Midbrain (tissue), 1 donor: ENCODE measurements at regions not wholly inside any gene's neighbourhood (a gene's known extent, or its start where the extent isn't known, plus 50 kb on each side); places are given as distances from the start of the nearest gene placed in this dataset.

ENCODE experiments used
- DNase-seq: peaks from one replicate; lab custom pipeline; 2025; lab: John Stamatoyannopoulos, UW

DNA sequence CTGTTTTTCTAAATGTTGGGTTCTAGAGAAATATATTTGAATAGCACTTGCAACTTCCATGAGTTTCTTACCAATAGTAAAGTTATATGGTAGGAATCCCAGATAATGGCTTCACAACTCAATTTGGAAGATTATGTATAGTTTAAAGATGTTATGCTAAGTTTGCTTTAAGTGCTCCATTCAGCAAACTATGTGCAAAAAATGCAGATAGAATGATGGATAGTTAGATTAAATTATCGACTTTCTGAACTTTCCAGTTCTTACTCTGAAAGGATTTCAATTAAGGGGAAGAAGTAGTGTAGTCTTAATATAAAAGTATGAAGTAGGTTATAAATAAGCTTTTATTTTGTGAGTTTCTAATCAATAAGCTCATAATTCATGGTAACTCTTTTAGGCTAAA is 60.7 kb upstream of the NFKB1 start:
- no peak for DNase-seq

DNA sequence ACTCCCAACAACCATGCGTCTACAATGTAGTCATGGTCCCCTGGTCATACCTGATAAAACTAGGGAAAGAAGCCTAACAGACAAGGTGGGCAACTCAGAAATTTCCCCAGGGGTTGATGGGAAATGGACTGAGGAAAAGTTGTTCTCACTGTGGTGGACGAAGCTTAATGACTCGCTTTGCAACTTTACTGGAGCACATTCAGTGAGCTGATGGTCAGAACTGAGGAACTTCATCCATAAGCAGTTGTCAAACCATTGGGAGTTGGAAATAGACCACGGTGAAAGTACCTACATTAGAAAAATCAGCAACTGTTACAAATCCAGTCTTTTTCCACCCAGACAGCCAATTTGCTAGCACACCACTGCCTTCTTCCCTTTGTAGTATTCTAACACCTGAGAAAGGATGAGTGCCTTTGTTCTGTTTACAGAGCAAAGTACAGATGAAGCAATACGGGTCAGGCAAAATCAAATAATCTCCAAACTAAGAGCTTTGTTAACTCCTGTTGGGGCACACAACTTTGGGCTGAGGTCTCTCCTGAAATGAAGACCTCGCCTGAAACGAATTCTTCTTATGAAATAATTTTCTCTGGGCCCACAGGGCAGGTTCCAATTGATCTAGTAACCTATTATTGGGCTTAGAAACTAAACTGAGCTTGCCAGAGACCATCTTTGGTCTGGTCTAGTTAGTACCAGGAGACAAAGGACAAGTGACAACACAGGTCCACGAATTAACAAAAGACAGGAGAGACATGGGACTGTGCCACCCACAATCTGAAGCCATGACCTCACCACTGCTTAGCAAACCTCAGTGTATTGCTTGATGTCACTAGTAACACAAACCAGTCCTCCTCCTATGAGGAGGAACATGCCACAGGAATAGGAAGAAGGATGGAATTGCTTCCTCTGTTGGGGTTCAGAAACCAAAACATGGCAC is 58.9 kb upstream of the NFKB1 start:
- no peak for DNase-seq

GRCh38 chr4:102444752-102445151 is 56.4 kb upstream of the NFKB1 start:
- DNase-seq: no peak

- DNase-seq: no peak
Observed at GRCh38 chr4:102445213-102445612, 55.9 kb upstream of the NFKB1 start.

DNA sequence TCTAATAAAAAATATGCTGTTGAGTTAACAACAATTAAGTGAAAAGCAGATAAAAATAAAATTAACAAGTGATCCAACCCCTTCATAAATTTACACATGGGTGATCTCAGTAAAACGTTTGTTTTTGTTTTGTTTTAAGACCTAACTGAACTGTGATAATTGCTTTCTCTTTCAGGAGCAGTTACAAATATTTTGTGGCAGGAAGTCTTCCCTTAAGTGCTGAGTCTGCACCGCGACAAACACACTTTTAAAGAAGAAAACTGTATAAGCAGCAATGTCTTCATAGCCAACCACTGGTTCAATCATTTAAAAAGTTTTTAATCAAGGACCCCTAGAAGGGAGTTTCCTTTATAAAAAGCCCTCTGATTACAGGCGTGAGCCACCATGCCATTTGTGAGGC is 53.7 kb upstream of the NFKB1 start:
- no peak for DNase-seq

DNA sequence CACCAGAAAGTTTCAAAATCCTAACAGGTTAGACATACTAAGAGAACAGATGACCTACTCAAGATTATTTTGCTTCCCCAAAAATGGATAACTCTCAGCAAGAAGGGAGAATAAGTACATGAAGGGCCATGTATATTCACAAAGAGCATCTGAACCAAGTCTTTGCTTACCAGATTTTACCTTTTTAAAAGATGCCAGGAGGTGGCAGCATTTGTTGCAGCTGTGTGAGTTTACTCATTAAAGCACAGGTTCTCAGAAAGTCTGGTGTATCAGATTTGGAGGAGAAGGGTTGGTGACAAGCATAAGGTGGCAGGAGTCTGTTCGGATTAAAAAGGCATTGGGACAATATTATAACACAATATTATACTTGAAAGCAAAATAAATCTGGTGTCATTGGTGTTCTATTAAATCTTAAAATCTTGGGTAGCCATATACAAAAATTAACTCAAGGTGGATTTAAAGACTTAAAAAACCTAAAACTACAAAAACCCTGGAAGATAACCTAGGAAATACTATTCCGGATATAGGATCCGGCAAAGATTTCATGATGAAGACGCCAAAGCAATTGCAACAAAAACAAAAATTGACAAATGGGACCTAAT is 51.3 kb upstream of the NFKB1 start:
- peak; percentile 77 for DNase-seq

DNA sequence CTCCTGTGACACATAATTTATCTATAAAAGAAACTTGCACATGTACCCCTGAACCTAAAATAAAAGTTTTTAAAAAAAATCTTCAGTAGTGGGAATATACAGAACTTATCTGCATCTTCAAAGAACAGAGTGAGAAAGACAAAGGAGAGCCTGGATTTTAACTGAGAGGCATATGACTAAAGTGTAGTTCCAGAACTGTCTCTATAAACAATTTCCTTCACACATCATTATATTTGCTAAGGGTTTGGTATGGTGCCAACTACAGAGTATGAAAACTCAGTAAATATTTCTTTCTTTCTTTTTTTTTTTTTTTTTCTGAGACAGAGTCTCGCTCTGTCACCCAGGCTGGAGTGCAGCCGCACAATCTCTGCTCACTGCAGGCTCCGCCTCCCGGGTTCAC is 49.9 kb upstream of the NFKB1 start:
- no peak for DNase-seq
